GM12873 (cell line): ENCODE measurements at regions not wholly inside any gene's neighbourhood (a gene's known extent, or its start where the extent isn't known, plus 50 kb on each side); places are given as distances from the start of the nearest gene placed in this dataset.

Source experiments
- TF ChIP-seq, protein P1 (sequence below): IDR thresholded peaks from 2 replicates; pipeline ENCODE4 v1.5.1; 2012; ENCODE audit warnings: low read depth, mild to moderate bottlenecking, moderate library complexity, low read length, control low read depth; ENCODE audit not compliant: insufficient read depth; ENCODE audit errors: missing control alignments

DNA sequence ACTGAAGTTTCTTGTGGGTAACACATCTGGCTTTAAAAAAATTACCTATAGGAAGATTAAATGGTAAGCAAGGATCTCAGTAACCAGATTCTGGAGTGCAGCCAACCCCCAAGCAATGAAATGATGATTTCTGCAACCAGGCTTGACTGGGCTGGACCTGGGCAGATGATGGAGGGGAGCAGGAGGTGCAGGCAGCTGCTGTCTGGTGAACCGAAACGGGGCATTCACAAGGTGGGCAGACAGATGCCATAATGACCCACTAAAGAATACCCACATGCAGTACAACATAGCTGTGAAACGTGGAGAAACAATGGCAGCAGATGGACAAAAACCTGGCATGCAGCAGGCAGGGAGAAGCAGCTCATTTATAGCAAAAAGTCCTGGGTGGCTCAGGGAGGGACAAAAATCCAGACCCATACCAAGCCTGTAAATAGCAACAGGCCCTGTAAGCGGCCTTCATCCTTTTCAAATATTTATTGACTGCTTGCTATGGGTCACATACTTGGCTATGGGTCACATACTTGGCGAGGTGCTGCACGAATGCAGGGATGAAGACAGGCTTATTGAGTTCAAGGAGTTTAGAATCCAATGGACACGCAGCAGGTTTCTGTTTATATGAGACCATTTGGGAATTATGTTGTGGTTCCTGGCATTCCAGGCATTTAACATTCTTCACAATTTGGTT is 244.7 kb downstream of the HRH4 start:
- TF ChIP-seq, protein P1, sequence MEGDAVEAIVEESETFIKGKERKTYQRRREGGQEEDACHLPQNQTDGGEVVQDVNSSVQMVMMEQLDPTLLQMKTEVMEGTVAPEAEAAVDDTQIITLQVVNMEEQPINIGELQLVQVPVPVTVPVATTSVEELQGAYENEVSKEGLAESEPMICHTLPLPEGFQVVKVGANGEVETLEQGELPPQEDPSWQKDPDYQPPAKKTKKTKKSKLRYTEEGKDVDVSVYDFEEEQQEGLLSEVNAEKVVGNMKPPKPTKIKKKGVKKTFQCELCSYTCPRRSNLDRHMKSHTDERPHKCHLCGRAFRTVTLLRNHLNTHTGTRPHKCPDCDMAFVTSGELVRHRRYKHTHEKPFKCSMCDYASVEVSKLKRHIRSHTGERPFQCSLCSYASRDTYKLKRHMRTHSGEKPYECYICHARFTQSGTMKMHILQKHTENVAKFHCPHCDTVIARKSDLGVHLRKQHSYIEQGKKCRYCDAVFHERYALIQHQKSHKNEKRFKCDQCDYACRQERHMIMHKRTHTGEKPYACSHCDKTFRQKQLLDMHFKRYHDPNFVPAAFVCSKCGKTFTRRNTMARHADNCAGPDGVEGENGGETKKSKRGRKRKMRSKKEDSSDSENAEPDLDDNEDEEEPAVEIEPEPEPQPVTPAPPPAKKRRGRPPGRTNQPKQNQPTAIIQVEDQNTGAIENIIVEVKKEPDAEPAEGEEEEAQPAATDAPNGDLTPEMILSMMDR = no peak

DNA sequence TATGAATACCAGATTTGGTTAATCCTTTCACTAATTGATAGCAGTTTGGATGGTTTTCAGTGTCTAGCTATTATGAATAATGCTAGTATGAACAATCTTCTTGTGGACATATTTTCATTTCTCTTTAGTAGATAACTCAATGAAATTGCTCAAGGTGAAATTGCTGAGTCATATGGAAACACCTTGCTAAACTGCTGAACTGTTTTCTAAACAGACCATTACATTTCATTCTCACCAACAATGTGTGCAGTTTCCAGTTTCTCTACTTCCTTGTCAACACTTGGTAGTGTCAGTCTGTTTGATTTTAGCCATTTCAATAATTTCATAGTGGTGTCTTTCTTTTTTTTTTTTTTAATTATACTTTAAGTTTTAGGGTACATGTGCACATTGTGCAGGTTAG is 250.0 kb downstream of the HRH4 start:
- TF ChIP-seq, protein P1 = no peak

DNA sequence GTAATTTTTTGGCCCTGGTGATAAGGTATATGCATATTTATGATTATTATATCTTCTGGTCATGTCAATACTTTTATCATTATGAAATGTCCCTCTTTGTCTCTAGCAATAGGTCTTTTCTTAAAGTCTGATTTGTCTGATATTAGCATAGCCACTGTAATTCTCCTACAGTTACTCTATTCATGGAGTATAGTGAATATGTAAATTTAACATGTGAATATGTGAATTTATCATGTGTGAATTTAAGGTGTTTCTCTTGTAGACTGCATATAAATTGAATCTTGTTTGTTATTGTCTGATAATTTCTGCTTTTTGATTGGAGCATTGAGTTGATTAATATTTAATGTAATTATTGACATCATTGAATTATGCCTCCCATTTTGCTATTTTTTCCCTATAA is 259.4 kb downstream of the HRH4 start:
- TF ChIP-seq, protein P1 = no peak

DNA sequence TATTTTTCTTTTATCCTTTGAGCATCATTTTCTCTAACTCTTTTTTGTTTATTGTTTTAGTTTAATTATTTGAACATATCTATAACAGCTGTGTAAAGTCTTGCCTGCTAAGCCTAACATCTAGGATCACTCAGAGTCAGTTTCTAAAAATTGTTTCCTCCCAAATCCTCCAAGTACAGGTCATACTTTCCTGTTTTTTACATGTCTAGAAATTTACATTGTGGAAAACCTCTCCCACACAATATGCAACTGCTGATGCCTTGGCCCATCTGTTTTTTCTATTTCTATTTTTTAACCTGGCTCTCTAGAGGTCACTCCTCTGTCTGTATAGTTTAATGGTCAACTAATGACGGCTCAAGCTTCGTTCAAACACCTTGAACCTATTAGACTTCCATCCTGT is 261.0 kb downstream of the HRH4 start:
- TF ChIP-seq, protein P1 = no peak

DNA sequence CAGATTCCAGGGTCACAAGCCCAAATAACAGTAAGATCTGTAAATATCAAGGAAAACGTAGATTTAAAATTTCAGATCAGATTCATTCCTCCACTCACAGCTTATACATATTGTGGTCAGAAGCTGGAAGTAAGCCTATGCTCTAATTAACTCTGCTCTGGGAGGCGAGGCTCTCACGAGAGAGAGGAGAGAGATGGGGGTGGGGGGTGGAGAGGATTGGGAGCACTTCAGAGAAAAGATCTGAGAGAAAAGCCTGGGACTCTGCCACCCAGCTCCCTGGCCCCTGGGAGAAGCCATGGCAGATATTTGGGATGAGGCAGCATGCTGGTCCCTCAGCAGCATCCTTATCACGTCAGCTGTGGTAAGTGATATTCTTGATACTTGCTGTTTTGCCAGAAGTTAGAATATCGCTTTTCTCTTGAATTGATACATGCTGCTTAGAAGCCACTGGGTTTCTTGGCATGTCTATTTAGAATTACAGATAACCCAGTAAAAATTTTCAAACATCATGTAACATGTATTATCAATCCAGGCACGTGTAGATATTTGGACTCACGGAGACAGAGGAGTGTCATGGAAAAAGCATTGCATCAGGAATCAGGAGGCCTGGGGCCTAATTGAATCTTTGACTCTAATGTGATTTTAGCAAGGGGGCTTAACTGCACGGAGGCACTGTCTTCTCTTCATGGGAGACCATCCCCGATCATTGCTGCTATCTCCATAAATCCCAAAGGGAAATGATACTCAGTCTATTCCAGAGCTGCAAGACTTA is 265.4 kb downstream of the HRH4 start:
- TF ChIP-seq, protein P1 = no peak

DNA sequence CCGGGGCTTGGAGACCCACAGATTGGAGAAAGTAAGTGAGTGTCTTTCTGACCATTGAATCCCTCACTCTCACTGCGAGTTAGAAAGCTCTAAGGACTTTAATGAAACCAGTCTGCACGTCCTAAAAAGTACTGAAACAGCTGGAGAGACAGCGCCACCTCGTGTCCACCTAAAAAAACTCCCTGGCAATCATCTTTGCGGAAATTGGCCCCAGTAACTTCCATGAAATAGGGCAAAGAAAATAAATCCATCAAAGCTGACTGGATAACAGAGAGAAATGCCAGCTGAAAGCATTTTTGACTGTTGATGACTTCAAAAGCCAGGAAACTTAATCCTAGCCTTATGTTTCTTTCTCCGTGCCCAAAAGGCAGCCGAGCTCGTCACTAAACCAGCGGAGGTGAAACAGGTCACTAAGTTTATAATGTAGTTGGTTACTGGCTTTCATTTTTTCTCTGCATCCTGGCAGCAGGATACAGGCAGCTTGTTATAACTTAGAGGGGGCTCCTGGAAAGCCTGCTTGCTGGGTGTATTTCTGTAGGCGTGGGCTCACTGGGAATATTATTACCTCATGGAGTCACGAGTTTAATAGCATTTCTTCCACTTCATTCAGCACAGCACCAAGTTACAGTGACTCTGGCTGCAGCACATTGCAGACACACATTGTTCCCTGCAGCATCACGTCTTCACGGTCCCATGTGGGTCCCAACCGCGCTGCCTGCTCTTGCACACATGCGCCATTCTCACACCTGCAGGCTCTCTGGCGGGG is 266.5 kb downstream of the HRH4 start:
- TF ChIP-seq, protein P1 = peak; percentile 79

DNA sequence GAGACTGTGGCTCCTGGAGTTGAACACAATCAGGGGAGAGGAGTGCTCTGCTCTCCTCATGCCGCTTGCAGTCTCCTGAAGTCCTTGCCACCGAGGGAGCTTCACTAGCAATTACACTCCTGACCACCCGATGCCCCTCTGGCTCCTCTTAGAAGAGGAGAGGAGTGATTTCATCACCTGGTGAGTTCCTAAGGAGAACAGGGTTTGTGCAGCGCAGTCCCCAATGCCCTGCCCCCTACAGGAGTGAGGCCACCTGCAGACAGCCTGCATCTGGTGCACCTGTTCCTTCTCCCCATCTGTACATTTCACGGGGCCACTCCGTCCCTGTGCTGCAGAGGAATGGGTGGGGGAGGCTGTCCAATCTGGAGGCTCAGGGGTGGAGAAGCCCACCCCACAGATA is 267.2 kb downstream of the HRH4 start:
- TF ChIP-seq, protein P1 = no peak
